GM19467 (cell line): ENCODE measurements at regions not wholly inside any gene's neighbourhood (a gene's known extent, or its start where the extent isn't known, plus 50 kb on each side); places are given as distances from the start of the nearest gene placed in this dataset.

ENCODE experiments used
- ATAC-seq: cut with Tn5 transposase; IDR thresholded peaks from one replicate; pipeline ENCODE4 v1.9.1; 2021; ENCODE audit warnings: mild to moderate bottlenecking, moderate library complexity; ENCODE audit not compliant: unreplicated experiment

GRCh38 chr5:54721951-54722654 lies 204.5 kb downstream of the SNX18 start:
- no peak for ATAC-seq

GRCh38 chr5:54721116-54721515 lies 203.6 kb downstream of the SNX18 start:
- ATAC-seq, result no peak

- ATAC-seq, result no peak
Measured at GRCh38 chr5:54720341-54720740, 202.8 kb downstream of the SNX18 start.

- ATAC-seq, result no peak
Measured at GRCh38 chr5:54719384-54720283, 202.1 kb downstream of the SNX18 start.

GRCh38 chr5:54718656-54719055 lies 201.1 kb downstream of the SNX18 start:
- no peak for ATAC-seq

- no peak for ATAC-seq
Measured at GRCh38 chr5:54717870-54718269, 200.3 kb downstream of the SNX18 start.

GRCh38 chr5:54717459-54717858 lies 199.9 kb downstream of the SNX18 start:
- ATAC-seq, result no peak

GRCh38 chr5:54713923-54714581 lies 196.5 kb downstream of the SNX18 start:
- ATAC-seq, result no peak

GRCh38 chr5:54709096-54709495 lies 191.5 kb downstream of the SNX18 start:
- ATAC-seq, result no peak

GRCh38 chr5:54707841-54708240 lies 190.3 kb downstream of the SNX18 start:
- no peak for ATAC-seq

- no peak for ATAC-seq
Measured at GRCh38 chr5:54705994-54706653, 188.6 kb downstream of the SNX18 start.

- no peak for ATAC-seq
Measured at GRCh38 chr5:54704825-54705224, 187.3 kb downstream of the SNX18 start.

GRCh38 chr5:54704333-54704732 lies 186.8 kb downstream of the SNX18 start:
- no peak for ATAC-seq

GRCh38 chr5:54703565-54704255 lies 186.2 kb downstream of the SNX18 start:
- ATAC-seq, result no peak

- no peak for ATAC-seq
Measured at GRCh38 chr5:54703133-54703532, 185.6 kb downstream of the SNX18 start.

GRCh38 chr5:54702470-54702869 lies 184.9 kb downstream of the SNX18 start:
- ATAC-seq, result no peak

- ATAC-seq, result no peak
Measured at GRCh38 chr5:54700986-54701578, 183.5 kb downstream of the SNX18 start.

- ATAC-seq, result no peak
Measured at GRCh38 chr5:54696931-54697330, 179.4 kb downstream of the SNX18 start.

GRCh38 chr5:54696346-54696745 lies 178.8 kb downstream of the SNX18 start:
- ATAC-seq, result no peak
